Heart right ventricle (tissue), 16 donors: ENCODE measurements at regions not wholly inside any gene's neighbourhood (a gene's known extent, or its start where the extent isn't known, plus 50 kb on each side); places are given as distances from the start of the nearest gene placed in this dataset.
"Not testable (repeated sequence)": the region's sequence is repeated elsewhere in the genome, so short reads cannot be mapped to it uniquely, and the experiment has no call there.

Experiments
- ATAC-seq, 8 donors: fragments of 200-7000 bp; cut with Tn5 transposase; one replicate each; pipeline ENCODE4 v1.9.1; 2020; ENCODE audit warnings: mild to moderate bottlenecking in 8 of 8, moderate library complexity in 8 of 8, moderate number of reproducible peaks in 1 of 8
- DNase-seq, 2 donors: peaks; one replicate each; pipeline ENCODE4 v3.0.0-alpha.2; 2020
- H3K27ac ChIP-seq, 10 donors: fragments of 200-600 bp; sonication (generic) in 2 of 10; one replicate each; pipeline versions ENCODE4 v1.5.0 to v1.8.0; 2020 to 2022; ENCODE audit warnings: mild to moderate bottlenecking in 3 of 10
- H3K27me3 ChIP-seq, 7 donors: fragments of 200-600 bp; one replicate each; pipeline ENCODE4 v1.8.0; 2021 to 2022; ENCODE audit warnings: mild to moderate bottlenecking in 2 of 7
- H3K36me3 ChIP-seq, 9 donors: fragments of 200-600 bp; sonication (generic) in 1 of 9; one replicate each; pipeline versions ENCODE4 v1.5.0 to v1.8.0; 2020 to 2022; ENCODE audit warnings: mild to moderate bottlenecking in 2 of 9
- H3K4me1 ChIP-seq, 9 donors: fragments of 200-600 bp; sonication (generic) in 1 of 9; one replicate each; pipeline versions ENCODE4 v1.5.0 to v1.8.0; 2020 to 2022; ENCODE audit warnings: mild to moderate bottlenecking in 4 of 9
- H3K4me3 ChIP-seq, 10 donors: fragments of 200-600 bp; sonication (generic) in 2 of 10; one replicate each; pipeline versions ENCODE4 v1.5.0 to v1.8.0; 2020 to 2022; ENCODE audit warnings: mild to moderate bottlenecking in 7 of 10, moderate library complexity in 2 of 10
- H3K9me3 ChIP-seq, 11 donors: fragments of 200-600 bp in 10 of 11; sonication (generic) in 2 of 11; one replicate each; pipeline versions ENCODE4 v1.5.0 to v1.8.0; 2013 to 2022; ENCODE audit warnings: mild to moderate bottlenecking in 2 of 11, control low read depth in 1 of 11, moderate library complexity in 1 of 11
- WGBS, 2 donors: extraction: QIAGEN DNeasy Blood & Tissue Kit; methylation state at CpG; one replicate each; pipeline ENCODE4 v1.1.7; 2013; ENCODE audit warnings: inconsistent platforms in 1 of 2; 5-methylcytosine and 5-hydroxymethylcytosine counted together
- intact Hi-C, 10 donors: fragments of 100-400 bp; cut with DNase I; formaldehyde crosslinking; loops; one replicate each; pipeline versions ENCODE4 v1.11.1 to v1.14.2; 2022
- TF ChIP-seq, protein P1 (sequence below), 9 donors: fragments of 200-600 bp; sonication (generic) in 2 of 9; IDR thresholded peaks; one replicate each; pipeline versions ENCODE4 v1.5.0 to v1.8.0; 2021 to 2022; ENCODE audit warnings: antibody characterized with exemption in 9 of 9, mild to moderate bottlenecking in 5 of 9, moderate library complexity in 1 of 9
- donor health status: Arrhythmogenic right ventricular cardiomyopathy.
- donor health status: ischemic (EF 13 %, LVEDD 7.1; RV severe dilation, severe dysfunction).
- donor health status: healthy with polysubstance abuse.
- donor health status: DM: no; HTN: yes; CAD: no.
- donor health status: DM: no; HTN: no; CAD: no.
- donor health status: ischemic (EF 25% LVEDD 6.9; RV normal size, moderate dysfunction).
- donor health status: ischemic (EF 25% LVEDD 5.7; RV mildly dilated, moderate dysfunction).
- donor health status: healthy.
- donor health status: DM: yes; HTN: yes; CAD: no.
- donor health status: Ischemic cardiomyopathy.
- donor health status: ischemic (EF 35%, LVEDD 5.7; RV mildly dilated, moderate dysfunction).
- donor health status: nonischemic (EF 11% LVEDD 7.7; RV severe dilation, severe dysfunction).
- donor health status: DM: yes; HTN: yes; CAD: no.
- donor health status: PGD.
- donor health status: ischemic (EF 29% LVEDD 5.4; RV normal size, mild dysfunction).
- donor health status: nonischemic (EF 23%, LVEDD 6.1; RV moderate dilation, normal function).

DNA sequence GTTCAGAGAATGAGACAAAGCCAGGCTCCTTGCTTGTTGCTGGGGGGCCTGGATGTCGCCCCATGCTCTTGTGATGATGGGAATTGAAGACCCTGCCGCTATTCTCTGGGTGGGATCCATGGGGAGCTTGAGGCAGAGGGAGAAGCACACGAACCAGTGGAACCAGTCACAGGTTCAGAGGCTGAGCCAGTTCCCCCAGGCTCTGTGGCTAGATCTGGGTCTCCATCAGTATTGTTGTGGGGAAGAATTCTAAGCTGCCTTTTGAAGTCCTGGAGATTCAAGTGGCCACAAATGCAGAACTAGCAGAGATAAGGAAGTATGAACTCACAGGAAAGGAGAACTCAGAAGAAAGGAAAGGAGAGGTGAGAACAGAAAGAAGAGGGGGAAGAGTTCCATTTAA lies 219.4 kb downstream of the MSX2 start:
- Histone ChIP-seq H3K36me3 (no peaks in the 10 kb centered on the region), H3K27ac (no peak overlapping the region), H3K4me1 (no peaks in the 10 kb centered on the region), H3K4me3 (no peak overlapping the region), H3K27me3 (peaks cover 0 to 66% (median 21%) of the 10 kb centered on the region in 7 donors), H3K9me3 (no peaks in the 10 kb centered on the region)
- intact Hi-C loops, result no loop called here
- ATAC-seq (no peak), DNase-seq (no peak)
- 53 to 64% methylated on average over 3 of the region's 3 CpGs for WGBS, 2 donors
- TF ChIP-seq, protein P1, sequence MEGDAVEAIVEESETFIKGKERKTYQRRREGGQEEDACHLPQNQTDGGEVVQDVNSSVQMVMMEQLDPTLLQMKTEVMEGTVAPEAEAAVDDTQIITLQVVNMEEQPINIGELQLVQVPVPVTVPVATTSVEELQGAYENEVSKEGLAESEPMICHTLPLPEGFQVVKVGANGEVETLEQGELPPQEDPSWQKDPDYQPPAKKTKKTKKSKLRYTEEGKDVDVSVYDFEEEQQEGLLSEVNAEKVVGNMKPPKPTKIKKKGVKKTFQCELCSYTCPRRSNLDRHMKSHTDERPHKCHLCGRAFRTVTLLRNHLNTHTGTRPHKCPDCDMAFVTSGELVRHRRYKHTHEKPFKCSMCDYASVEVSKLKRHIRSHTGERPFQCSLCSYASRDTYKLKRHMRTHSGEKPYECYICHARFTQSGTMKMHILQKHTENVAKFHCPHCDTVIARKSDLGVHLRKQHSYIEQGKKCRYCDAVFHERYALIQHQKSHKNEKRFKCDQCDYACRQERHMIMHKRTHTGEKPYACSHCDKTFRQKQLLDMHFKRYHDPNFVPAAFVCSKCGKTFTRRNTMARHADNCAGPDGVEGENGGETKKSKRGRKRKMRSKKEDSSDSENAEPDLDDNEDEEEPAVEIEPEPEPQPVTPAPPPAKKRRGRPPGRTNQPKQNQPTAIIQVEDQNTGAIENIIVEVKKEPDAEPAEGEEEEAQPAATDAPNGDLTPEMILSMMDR (IDR thresholded peaks at IDR 0.05), result no peak

DNA sequence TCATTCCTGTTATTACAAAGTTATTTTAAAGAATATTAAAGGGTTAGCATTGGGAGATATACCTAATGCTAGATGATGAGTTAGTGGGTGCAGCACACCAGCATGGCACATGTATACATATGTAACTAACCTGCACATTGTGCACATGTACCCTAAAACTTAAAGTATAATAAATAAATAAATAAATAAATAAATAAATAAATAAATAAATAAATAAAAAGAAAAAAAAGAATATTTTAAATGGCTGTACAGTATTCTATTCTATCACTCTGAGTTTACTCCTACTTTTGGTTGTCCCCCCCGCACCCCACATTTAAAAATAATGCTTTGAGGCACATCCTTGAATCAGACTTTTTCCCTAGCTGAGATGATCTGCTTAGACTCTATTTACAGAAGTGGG lies 218.6 kb downstream of the MSX2 start:
- ATAC-seq, H3K4me1 ChIP-seq, H3K9me3 ChIP-seq, H3K36me3 ChIP-seq, H3K4me3 ChIP-seq, intact Hi-C loops, DNase-seq, H3K27ac ChIP-seq: not testable (repeated sequence)
- H3K27me3 ChIP-seq, result peaks cover 0 to 59% (median 21%) of the 10 kb centered on the region in 7 donors
- WGBS, 2 donors, result 94% methylated on average over 1 of the region's 1 CpG

DNA sequence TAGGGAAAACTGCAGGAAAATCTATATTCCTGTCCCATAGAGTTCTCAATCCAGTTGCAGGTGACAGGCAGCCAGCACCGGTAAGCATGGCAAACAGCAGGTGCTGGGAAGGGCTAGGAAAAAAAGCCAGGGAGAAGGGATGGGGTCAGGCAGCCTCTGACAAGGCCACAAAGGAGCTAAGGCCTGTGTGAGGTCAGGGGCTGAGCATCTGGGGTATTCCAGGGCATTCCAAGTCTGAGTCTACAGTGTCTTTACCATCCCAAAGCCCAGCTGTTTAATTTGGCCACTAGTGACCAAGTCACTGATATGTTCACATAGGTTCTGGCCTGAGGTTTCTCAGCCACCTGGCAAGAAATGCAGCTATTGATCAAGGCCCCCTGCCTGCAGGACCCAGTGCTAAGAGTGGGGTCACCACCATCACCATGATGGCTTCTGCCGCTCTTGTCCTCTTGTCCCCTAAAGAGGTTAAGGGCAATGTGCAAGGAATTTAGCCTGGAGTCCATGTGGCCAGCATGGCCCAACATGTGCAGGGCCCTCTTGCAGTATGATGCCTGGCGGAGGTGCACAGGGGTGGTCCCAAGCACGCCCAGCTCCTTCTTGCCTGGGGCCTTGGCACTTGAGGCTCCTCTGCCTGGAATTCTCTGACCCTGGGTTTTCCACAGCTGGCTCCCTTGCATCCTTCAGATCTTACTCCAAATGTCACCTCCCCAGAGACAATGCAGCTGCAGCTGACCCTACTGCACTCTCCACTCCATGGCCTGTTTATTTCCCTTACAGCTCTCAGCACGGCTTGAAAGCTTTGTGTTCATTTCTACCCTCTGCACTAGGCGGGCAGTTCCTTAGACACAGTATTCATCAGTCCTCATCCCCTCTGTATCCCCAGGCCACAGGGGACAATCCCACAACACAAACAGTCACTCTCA lies 213.1 kb downstream of the MSX2 start:
- Histone ChIP-seq H3K4me1 (no peaks in the 10 kb centered on the region), H3K9me3 (peaks cover 0 to 11% (median 0%) of the 10 kb centered on the region in 11 donors), H3K27me3 (peaks cover 0 to 30% (median 9%) of the 10 kb centered on the region in 7 donors), H3K27ac (no peak overlapping the region), H3K4me3 (no peak overlapping the region), H3K36me3 (no peaks in the 10 kb centered on the region)
- TF ChIP-seq, protein P1 (IDR thresholded peaks at IDR 0.05), result no peak
- 73 to 75% methylated on average over 6 of the region's 6 CpGs for WGBS, 2 donors
- DNase-seq (no peak), ATAC-seq (peak in 4 of 8 donors; percentile 30 to 53 (median 36))
- intact Hi-C loops, result loop anchor here in 8 of 10 donors (2.0 to 10.0 kb wide), 7 partner anchors 29 to 613 kb away; no protein-coding TSS in a partner anchor

DNA sequence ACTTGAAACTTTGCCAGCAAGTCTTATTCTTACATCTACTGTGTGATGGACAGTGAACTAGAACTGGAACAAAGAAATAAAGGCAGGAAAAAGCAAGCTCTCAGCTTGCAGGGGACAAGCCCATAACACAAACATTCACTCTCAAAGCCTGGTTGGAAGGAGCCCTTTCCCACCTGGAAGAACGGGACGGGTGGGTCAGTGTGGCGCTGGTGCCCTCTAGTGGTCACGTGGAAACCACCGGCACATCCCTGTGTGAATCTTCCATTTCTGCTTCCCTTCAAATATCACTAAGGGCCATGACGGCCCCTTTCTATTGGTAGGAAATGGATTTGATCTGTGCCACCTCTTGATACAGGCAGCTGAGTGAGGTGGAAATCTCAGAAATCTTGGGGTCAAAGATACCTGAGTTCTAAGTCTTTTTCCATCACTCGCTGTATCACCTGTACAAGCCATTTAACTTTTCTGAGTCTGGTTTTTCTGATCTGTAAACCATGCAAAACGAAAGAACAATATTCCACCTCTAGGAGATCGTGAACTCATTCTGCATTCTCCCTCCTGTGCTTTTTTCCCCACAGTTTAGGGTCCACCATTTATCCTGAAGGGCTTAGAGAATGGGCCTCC lies 211.6 kb downstream of the MSX2 start:
- no peak overlapping the region for H3K27ac ChIP-seq
- H3K9me3 ChIP-seq, result peaks cover 0 to 11% (median 0%) of the 10 kb centered on the region in 11 donors
- WGBS, 2 donors, result 22 to 23% methylated on average over 9 of the region's 9 CpGs
- TF ChIP-seq, protein P1 (IDR thresholded peaks at IDR 0.05), result peak; percentile 66 to 91 (median 88)
- H3K27me3 ChIP-seq, result peaks cover 0 to 17% (median 1%) of the 10 kb centered on the region in 7 donors
- intact Hi-C loops, result loop anchor here in 8 of 10 donors (1.0 to 10.0 kb wide), 8 partner anchors 26 to 611 kb away; no protein-coding TSS in a partner anchor
- ATAC-seq (peak; percentile 60 to 81 (median 66)), DNase-seq (peak; percentile 39 to 54)
- no peaks in the 10 kb centered on the region for H3K4me1 ChIP-seq
- no peak overlapping the region for H3K4me3 ChIP-seq
- H3K36me3 ChIP-seq, result no peaks in the 10 kb centered on the region

DNA sequence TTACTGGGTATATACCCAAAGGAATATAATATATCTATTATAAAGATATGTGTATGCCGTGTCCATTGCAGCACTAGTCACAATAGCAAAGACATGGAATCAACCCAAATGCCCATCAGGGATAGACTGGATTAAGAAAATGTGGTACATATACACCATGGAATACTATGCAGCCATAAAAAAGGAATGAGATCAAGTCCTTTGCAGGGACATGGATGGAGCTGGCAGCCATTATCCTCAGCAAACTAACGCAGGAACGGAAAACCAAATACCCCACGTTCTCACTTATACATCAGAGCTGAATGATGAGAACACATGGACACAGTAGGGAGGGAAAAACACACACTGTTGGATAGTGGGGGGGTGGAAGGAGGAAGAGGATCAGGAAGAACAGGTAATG lies 206.7 kb downstream of the MSX2 start:
- not testable (repeated sequence) for DNase-seq, H3K36me3 ChIP-seq, H3K4me1 ChIP-seq, H3K27me3 ChIP-seq, H3K27ac ChIP-seq, ATAC-seq, H3K4me3 ChIP-seq
- WGBS, 2 donors, result 94% methylated on average over 4 of the region's 4 CpGs
- intact Hi-C loops, result loop anchor here in 2 of 10 donors (10.0 kb wide), 3 partner anchors 516 to 606 kb away; no protein-coding TSS in a partner anchor
- H3K9me3 ChIP-seq, result peaks cover 0 to 11% (median 0%) of the 10 kb centered on the region in 11 donors
